ENCODE measurements at regions not wholly inside any gene's neighbourhood (a gene's known extent, or its start where the extent isn't known, plus 50 kb on each side); places are given as distances from the start of the nearest gene placed in this dataset.

- TF ChIP-seq CTCF (IDR thresholded peaks at IDR 0.05), result no peak
- TF ChIP-seq POLR2A (IDR thresholded peaks at IDR 0.05), result no peak
- TF ChIP-seq POLR2AphosphoS5 (IDR thresholded peaks at IDR 0.05), result no peak
- no peak for TF ChIP-seq EP300 (IDR thresholded peaks at IDR 0.05)
Measured at GRCh38 chr10:3365630-3366029, 193.0 kb upstream of the PITRM1 start.

Data from stomach (tissue), 4 donors.